ENCODE measurements at regions not wholly inside any gene's neighbourhood (a gene's known extent, or its start where the extent isn't known, plus 50 kb on each side); places are given as distances from the start of the nearest gene placed in this dataset.

DNA sequence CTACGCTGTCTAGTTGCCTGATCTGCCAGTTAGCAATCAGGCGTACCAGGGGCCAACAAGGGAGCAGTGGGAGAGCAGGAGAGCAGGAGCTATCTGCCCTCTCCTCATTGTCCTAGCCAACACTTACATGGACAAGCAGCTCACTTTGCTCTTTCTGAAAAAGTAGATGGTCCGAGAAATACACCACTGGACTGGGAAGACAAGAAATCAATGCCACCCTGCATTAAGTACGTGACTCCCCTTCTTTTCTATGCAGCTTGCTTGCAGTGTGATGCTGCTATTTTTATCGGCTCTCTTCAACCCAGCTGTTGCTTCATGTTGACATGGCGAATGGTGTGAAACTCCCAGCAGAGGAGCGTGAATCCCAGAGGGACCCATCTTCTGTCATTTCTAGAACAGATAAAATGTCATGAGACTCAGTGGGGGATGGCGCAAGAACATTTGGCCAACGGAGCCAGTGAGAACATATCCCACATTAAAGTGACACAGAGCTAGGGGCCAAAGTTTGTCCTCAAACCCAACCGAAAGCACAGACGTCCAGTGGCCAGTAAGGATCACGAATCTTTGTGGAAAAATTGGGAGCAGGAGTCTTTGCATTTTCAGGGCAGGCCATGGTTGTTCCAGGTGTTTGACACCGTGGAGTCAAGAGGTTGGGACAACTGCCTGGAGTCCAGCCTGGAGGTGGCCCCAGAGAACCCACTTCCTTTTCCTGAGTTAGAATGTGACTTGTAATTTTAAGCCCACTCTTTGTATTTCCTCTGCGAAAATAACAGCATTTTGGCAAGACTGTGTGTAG is 53.7 kb upstream of the MEF2A start:
- no peak for DNase-seq

- no peak for DNase-seq
These were observed 51.5 kb upstream of the MEF2A start for GRCh38 chr15:99514306-99514705.
